ENCODE measurements at regions not wholly inside any gene's neighbourhood (a gene's known extent, or its start where the extent isn't known, plus 50 kb on each side); places are given as distances from the start of the nearest gene placed in this dataset.
"Not testable (repeated sequence)": the region's sequence is repeated elsewhere in the genome, so short reads cannot be mapped to it uniquely, and the experiment has no call there.

GRCh38 chr5:154542000-154542399 is 64.0 kb upstream of the HAND1 start:
- no peak for DNase-seq

GRCh38 chr5:154541553-154541952 is 63.5 kb upstream of the HAND1 start:
- no peak for DNase-seq

GRCh38 chr5:154540600-154540999 is 62.6 kb upstream of the HAND1 start:
- no peak for DNase-seq

GRCh38 chr5:154538492-154538891 is 60.5 kb upstream of the HAND1 start:
- DNase-seq: no peak

GRCh38 chr5:154536439-154536838 is 58.4 kb upstream of the HAND1 start:
- DNase-seq: not testable (repeated sequence)

GRCh38 chr5:154535535-154535934 is 57.5 kb upstream of the HAND1 start:
- DNase-seq: no peak

GRCh38 chr5:154534457-154535050 is 56.5 kb upstream of the HAND1 start:
- no peak for DNase-seq

GRCh38 chr5:154529282-154529681 is 51.3 kb upstream of the HAND1 start:
- no peak for DNase-seq

GRCh38 chr5:154528005-154528594 is 50.1 kb upstream of the HAND1 start:
- no peak for DNase-seq

All from CD4-positive, alpha-beta T cell treated with Interleukin-4 for 1 hour (primary cell).